Panc1 (cell line): ENCODE measurements at regions not wholly inside any gene's neighbourhood (a gene's known extent, or its start where the extent isn't known, plus 50 kb on each side); places are given as distances from the start of the nearest gene placed in this dataset.

Source experiments
- ATAC-seq: fragments of 200-7000 bp; cut with Tn5 transposase; 2 replicates; pipeline ENCODE4 v1.9.1; 2020; ENCODE audit warnings: mild to moderate bottlenecking, moderate library complexity
- BruUV-seq: library from RNA; stranded (reverse); fragments of 400-500 nt; replicated peaks from 2 replicates; lab custom pipeline; 2021; lab: Mats Ljungman, UMichigan
- CTCF ChIA-PET: fragments of 300-600 bp; sonication (Branson Sonifier 250); formaldehyde crosslinking; loops from one replicate; lab custom pipeline; 2022; ENCODE audit warnings: antibody characterized with exemption; lab: Charles Lee
- POLR2A ChIA-PET: fragments of 300-600 bp; sonication (Branson Sonifier 250); formaldehyde crosslinking; loops from one replicate; lab custom pipeline; 2022; ENCODE audit warnings: antibody characterized with exemption; lab: Charles Lee
- DNase-seq: peaks from one replicate; pipeline ENCODE4 v3.0.0-alpha.2; 2010; ENCODE audit warnings: low read depth, low spot score
- H3K27ac ChIP-seq: 2 replicates; pipeline ENCODE4 v1.5.1; 2011; ENCODE audit warnings: mild to moderate bottlenecking, low read length, inconsistent platforms
- H3K27me3 ChIP-seq: fragments of 200-500 bp; sonication (Bioruptor generic); 2 replicates; pipeline ENCODE4 v1.6.0; 2014; ENCODE audit warnings: low read length, inconsistent platforms; ENCODE audit not compliant: control insufficient read depth, insufficient read depth
- H3K36me3 ChIP-seq: fragments of 200-500 bp; sonication (Bioruptor generic); 2 replicates; pipeline ENCODE4 v1.5.1; 2014; ENCODE audit warnings: inconsistent platforms, mild to moderate bottlenecking, low read length, moderate library complexity; ENCODE audit not compliant: control insufficient read depth, insufficient read depth
- H3K4me1 ChIP-seq: 2 replicates; pipeline ENCODE4 v1.5.1; 2011; ENCODE audit warnings: inconsistent platforms, mild to moderate bottlenecking, low read length, moderate library complexity; ENCODE audit not compliant: control insufficient read depth, insufficient read depth
- H3K4me3 ChIP-seq, 2 experiments: 2 replicates each; pipeline ENCODE4 v1.5.1; 2011 to 2012; ENCODE audit warnings: low read depth in 2 of 2, low read length in 2 of 2, mild to moderate bottlenecking in 2 of 2, inconsistent platforms in 1 of 2, moderate library complexity in 1 of 2
- H3K9me3 ChIP-seq: fragments of 200-500 bp; sonication (Bioruptor generic); 2 replicates; pipeline ENCODE4 v1.5.1; 2014; ENCODE audit warnings: low read depth, mild to moderate bottlenecking, inconsistent platforms, low read length, moderate library complexity; ENCODE audit not compliant: control insufficient read depth, insufficient read depth
- POLR2AphosphoS5 ChIP-seq: IDR thresholded peaks from 2 replicates; pipeline ENCODE4 v1.6.1; 2012; ENCODE audit warnings: mild to moderate bottlenecking, low read depth, low read length, moderate library complexity
- SIN3A ChIP-seq: IDR thresholded peaks from 2 replicates; pipeline ENCODE4 v1.6.1; 2012; ENCODE audit warnings: low read depth, mild to moderate bottlenecking, low read length, moderate library complexity, borderline replicate concordance; ENCODE audit not compliant: insufficient read depth
- TCF7L2 ChIP-seq: IDR thresholded peaks from 2 replicates; pipeline ENCODE4 v1.6.1; 2011; ENCODE audit warnings: mild to moderate bottlenecking, low read depth, low read length, inconsistent platforms
- in situ Hi-C: cut with HindIII; loops from 2 replicates; pipeline ENCODE4 v1.10.0; 2016; ENCODE audit warnings: low sequenced_read_pairs, low pct_unique_long_range_greater_than_20kb
- intact Hi-C: fragments of 100-400 bp; cut with micrococcal nuclease; formaldehyde crosslinking; loops from one replicate; pipeline ENCODE4 v1.10.0; 2022; ENCODE audit not compliant: unreplicated experiment
- TF ChIP-seq, protein P1 (sequence below), 2 experiments: IDR thresholded peaks; 2 replicates each; pipeline ENCODE4 v1.6.1; 2011 to 2012; ENCODE audit warnings: low read depth in 2 of 2, control low read depth in 1 of 2, low read length in 1 of 2, mild to moderate bottlenecking in 1 of 2, moderate library complexity in 1 of 2; ENCODE audit not compliant: insufficient read depth in 1 of 2
- TF ChIP-seq, protein P2 (sequence below): fragments of 450-650 bp; IDR thresholded peaks from 2 replicates; pipeline ENCODE4 v1.5.1; 2017; ENCODE audit warnings: mild to moderate bottlenecking

DNA sequence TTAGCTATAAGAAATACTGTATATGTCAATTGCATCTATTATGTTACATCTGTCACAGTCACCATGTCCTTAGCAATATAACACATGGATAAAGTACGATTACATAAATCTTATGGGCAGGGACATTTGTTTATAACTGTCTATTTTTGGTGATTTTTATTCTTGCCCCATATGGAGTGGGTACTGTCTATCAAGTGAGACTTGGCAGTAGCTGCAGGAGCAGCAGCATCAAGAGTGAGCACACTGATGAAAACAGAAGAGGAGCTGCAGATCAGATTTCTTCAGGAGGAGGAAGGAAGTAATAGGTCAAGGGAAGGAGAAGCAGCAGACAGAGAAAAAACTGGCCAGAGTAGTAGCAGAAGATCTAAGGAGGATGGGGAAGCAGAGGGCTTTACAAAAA, 516.7 kb downstream of the C6orf118 start:
- Histone ChIP-seq H3K27ac (no peak overlapping the region), H3K4me3 (no peak overlapping the region), H3K4me1 (no peaks in the 10 kb centered on the region), H3K9me3 (no peaks in the 10 kb centered on the region), H3K36me3 (no peaks in the 10 kb centered on the region), H3K27me3 (no peaks in the 10 kb centered on the region)
- TF ChIP-seq POLR2AphosphoS5, result no peak
- no peak for TF ChIP-seq SIN3A
- TF ChIP-seq, protein P1, sequence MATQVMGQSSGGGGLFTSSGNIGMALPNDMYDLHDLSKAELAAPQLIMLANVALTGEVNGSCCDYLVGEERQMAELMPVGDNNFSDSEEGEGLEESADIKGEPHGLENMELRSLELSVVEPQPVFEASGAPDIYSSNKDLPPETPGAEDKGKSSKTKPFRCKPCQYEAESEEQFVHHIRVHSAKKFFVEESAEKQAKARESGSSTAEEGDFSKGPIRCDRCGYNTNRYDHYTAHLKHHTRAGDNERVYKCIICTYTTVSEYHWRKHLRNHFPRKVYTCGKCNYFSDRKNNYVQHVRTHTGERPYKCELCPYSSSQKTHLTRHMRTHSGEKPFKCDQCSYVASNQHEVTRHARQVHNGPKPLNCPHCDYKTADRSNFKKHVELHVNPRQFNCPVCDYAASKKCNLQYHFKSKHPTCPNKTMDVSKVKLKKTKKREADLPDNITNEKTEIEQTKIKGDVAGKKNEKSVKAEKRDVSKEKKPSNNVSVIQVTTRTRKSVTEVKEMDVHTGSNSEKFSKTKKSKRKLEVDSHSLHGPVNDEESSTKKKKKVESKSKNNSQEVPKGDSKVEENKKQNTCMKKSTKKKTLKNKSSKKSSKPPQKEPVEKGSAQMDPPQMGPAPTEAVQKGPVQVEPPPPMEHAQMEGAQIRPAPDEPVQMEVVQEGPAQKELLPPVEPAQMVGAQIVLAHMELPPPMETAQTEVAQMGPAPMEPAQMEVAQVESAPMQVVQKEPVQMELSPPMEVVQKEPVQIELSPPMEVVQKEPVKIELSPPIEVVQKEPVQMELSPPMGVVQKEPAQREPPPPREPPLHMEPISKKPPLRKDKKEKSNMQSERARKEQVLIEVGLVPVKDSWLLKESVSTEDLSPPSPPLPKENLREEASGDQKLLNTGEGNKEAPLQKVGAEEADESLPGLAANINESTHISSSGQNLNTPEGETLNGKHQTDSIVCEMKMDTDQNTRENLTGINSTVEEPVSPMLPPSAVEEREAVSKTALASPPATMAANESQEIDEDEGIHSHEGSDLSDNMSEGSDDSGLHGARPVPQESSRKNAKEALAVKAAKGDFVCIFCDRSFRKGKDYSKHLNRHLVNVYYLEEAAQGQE (IDR thresholded peaks at IDR 0.05; ENCODE audit: insufficient read depth in 1 of 2, low read depth in 2 of 2, low read length in 1 of 2), result no peak
- TF ChIP-seq, protein P2, sequence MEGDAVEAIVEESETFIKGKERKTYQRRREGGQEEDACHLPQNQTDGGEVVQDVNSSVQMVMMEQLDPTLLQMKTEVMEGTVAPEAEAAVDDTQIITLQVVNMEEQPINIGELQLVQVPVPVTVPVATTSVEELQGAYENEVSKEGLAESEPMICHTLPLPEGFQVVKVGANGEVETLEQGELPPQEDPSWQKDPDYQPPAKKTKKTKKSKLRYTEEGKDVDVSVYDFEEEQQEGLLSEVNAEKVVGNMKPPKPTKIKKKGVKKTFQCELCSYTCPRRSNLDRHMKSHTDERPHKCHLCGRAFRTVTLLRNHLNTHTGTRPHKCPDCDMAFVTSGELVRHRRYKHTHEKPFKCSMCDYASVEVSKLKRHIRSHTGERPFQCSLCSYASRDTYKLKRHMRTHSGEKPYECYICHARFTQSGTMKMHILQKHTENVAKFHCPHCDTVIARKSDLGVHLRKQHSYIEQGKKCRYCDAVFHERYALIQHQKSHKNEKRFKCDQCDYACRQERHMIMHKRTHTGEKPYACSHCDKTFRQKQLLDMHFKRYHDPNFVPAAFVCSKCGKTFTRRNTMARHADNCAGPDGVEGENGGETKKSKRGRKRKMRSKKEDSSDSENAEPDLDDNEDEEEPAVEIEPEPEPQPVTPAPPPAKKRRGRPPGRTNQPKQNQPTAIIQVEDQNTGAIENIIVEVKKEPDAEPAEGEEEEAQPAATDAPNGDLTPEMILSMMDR, result no peak
- TF ChIP-seq TCF7L2, result no peak
- in situ Hi-C loops, result no loop called here
- no peak for DNase-seq
- no TSS peak for BruUV-seq
- CTCF ChIA-PET, result no interaction called here
- no peak for ATAC-seq
- POLR2A ChIA-PET, result no interaction called here
- intact Hi-C loops, result no loop called here

DNA sequence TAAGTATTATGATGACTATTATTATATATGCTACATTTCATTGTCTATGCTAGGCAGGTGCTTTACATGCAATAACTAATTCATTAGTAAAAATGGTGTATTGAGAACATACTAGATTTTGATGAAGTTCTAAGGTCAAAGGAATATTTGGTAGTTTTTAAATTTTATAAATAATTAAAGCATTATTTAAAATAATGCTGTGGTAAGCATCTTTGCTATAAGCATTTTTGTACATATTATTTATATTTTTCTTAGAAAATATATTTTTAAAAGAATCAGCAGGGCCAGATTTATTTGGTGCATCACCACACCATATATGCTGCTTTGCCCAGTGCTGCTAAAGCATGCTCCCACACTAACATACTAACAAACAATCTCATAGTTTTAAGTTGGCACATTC, 517.9 kb downstream of the C6orf118 start:
- H3K4me3 ChIP-seq, result no peak overlapping the region
- TF ChIP-seq, protein P1 (IDR thresholded peaks at IDR 0.05; ENCODE audit: insufficient read depth in 1 of 2, low read depth in 2 of 2, low read length in 1 of 2), result no peak
- TF ChIP-seq POLR2AphosphoS5, result no peak
- no peak for TF ChIP-seq SIN3A
- TF ChIP-seq, protein P2, result no peak
- no peak for TF ChIP-seq TCF7L2
- in situ Hi-C loops, result no loop called here
- ATAC-seq (no peak), DNase-seq (no peak)
- intact Hi-C loops, result no loop called here
- no peaks in the 10 kb centered on the region for H3K27me3 ChIP-seq
- ChIA-PET POLR2A (no interaction called here), CTCF (no interaction called here)
- H3K4me1 ChIP-seq, result no peaks in the 10 kb centered on the region
- no TSS peak for BruUV-seq
- no peaks in the 10 kb centered on the region for H3K9me3 ChIP-seq
- H3K36me3 ChIP-seq, result no peaks in the 10 kb centered on the region
- H3K27ac ChIP-seq, result no peak overlapping the region
